Upper lobe of left lung (tissue), 4 donors: ENCODE measurements at regions not wholly inside any gene's neighbourhood (a gene's known extent, or its start where the extent isn't known, plus 50 kb on each side); places are given as distances from the start of the nearest gene placed in this dataset.

ENCODE experiments used
- POLR2A ChIP-seq, 4 donors: fragments of 450-650 bp; IDR thresholded peaks; one replicate each; pipeline ENCODE4 v1.5.1; 2016 to 2017; ENCODE audit warnings: antibody characterized with exemption in 4 of 4, mild to moderate bottlenecking in 2 of 4
- POLR2AphosphoS5 ChIP-seq, 2 donors: sonication (generic); formaldehyde crosslinking; IDR thresholded peaks; one replicate each; pipeline ENCODE4 v1.5.1; 2017; ENCODE audit warnings: antibody characterized with exemption in 2 of 2
- TF ChIP-seq, protein P1 (sequence below), 6 experiments: fragments of 450-650 bp in 4 of 6; fragments of 200-600 bp in 2 of 6; sonication (generic) in 2 of 6; IDR thresholded peaks; one replicate each; pipeline ENCODE4 v1.5.1; 2016 to 2019; ENCODE audit warnings: antibody characterized with exemption in 6 of 6

DNA sequence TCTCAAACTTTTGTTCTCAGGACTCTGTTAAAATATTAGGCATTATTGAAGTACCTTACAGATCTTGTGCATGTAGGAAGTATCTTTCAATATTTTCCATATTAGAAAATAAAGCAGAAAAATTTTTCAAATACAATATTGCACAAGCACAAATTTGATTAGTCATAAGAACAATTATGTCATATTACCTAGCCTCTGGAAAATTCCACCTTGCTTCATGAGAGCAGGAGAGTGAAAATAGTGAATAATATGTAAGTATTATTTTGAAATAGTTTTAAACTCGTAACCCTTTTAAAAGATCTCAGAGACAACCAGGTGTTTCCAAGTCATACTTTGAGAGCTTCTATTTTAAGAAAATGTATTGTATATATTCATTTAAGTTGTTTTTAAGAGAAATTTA lies 1672.9 kb upstream of the ACO1 start:
- TF ChIP-seq, protein P1, sequence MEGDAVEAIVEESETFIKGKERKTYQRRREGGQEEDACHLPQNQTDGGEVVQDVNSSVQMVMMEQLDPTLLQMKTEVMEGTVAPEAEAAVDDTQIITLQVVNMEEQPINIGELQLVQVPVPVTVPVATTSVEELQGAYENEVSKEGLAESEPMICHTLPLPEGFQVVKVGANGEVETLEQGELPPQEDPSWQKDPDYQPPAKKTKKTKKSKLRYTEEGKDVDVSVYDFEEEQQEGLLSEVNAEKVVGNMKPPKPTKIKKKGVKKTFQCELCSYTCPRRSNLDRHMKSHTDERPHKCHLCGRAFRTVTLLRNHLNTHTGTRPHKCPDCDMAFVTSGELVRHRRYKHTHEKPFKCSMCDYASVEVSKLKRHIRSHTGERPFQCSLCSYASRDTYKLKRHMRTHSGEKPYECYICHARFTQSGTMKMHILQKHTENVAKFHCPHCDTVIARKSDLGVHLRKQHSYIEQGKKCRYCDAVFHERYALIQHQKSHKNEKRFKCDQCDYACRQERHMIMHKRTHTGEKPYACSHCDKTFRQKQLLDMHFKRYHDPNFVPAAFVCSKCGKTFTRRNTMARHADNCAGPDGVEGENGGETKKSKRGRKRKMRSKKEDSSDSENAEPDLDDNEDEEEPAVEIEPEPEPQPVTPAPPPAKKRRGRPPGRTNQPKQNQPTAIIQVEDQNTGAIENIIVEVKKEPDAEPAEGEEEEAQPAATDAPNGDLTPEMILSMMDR (IDR thresholded peaks at IDR 0.05) = no peak
- no peak for TF ChIP-seq POLR2A (IDR thresholded peaks at IDR 0.05)
- TF ChIP-seq POLR2AphosphoS5 (IDR thresholded peaks at IDR 0.05) = no peak
